ENCODE measurements at regions not wholly inside any gene's neighbourhood (a gene's known extent, or its start where the extent isn't known, plus 50 kb on each side); places are given as distances from the start of the nearest gene placed in this dataset.

- TF ChIP-seq GATA2 (IDR thresholded peaks at IDR 0.05; ENCODE audit: low read depth, low read length) (no peak), GATA3 (IDR thresholded peaks at IDR 0.05; ENCODE audit: low read depth, low read length) (no peak)
These were observed 145.6 kb downstream of the AQP4 start for GRCh38 chr18:26719896-26720295.

Measured in SH-SY5Y (cell line).